GM12874 (cell line): ENCODE measurements at regions not wholly inside any gene's neighbourhood (a gene's known extent, or its start where the extent isn't known, plus 50 kb on each side); places are given as distances from the start of the nearest gene placed in this dataset.

Experiments used
- CTCF ChIP-seq: IDR thresholded peaks from 2 replicates; pipeline ENCODE4 v1.5.1; 2011; ENCODE audit warnings: low read depth, mild to moderate bottlenecking, control low read depth, low read length, moderate library complexity; ENCODE audit not compliant: insufficient read depth

GRCh38 chr9:91161465-91162300, 200.0 kb downstream of the AUH start:
- TF ChIP-seq CTCF = no peak

- no peak for TF ChIP-seq CTCF
Measured at GRCh38 chr9:91162311-91162710, 199.4 kb downstream of the AUH start.

- no peak for TF ChIP-seq CTCF
Measured at GRCh38 chr9:91162784-91163443, 198.8 kb downstream of the AUH start.

GRCh38 chr9:91163444-91163772, 198.3 kb downstream of the AUH start:
- TF ChIP-seq CTCF = no peak

- no peak for TF ChIP-seq CTCF
Measured at GRCh38 chr9:91163773-91164471, 197.8 kb downstream of the AUH start.
